Colonic mucosa (tissue), 4 donors: ENCODE measurements at regions not wholly inside any gene's neighbourhood (a gene's known extent, or its start where the extent isn't known, plus 50 kb on each side); places are given as distances from the start of the nearest gene placed in this dataset.

Experiments
- DNase-seq: peaks from one replicate; pipeline ENCODE4 v3.0.0-alpha.2; 2020
- H3K27ac ChIP-seq: fragments of 200-600 bp; one replicate; pipeline ENCODE4 v1.8.0; 2021
- H3K27me3 ChIP-seq: fragments of 200-600 bp; one replicate; pipeline ENCODE4 v1.8.0; 2021
- H3K36me3 ChIP-seq: fragments of 200-600 bp; one replicate; pipeline ENCODE4 v1.8.0; 2021
- H3K4me1 ChIP-seq: fragments of 200-600 bp; one replicate; pipeline ENCODE4 v1.8.0; 2021; ENCODE audit warnings: mild to moderate bottlenecking
- H3K4me3 ChIP-seq: fragments of 200-600 bp; one replicate; pipeline ENCODE4 v1.8.0; 2021
- H3K9ac ChIP-seq, 2 donors: one replicate each; pipeline ENCODE4 v1.7.0; 2013; ENCODE audit warnings: control low read depth in 2 of 2, low read depth in 2 of 2, low read length in 2 of 2
- H3K9me3 ChIP-seq: fragments of 200-600 bp; one replicate; pipeline ENCODE4 v1.8.0; 2021
- CTCF ChIP-seq: fragments of 200-600 bp; IDR thresholded peaks from one replicate; pipeline ENCODE4 v1.8.0; 2022; ENCODE audit warnings: antibody characterized with exemption, mild to moderate bottlenecking
- intact Hi-C: fragments of 100-400 bp; cut with DNase I; formaldehyde crosslinking; loops from one replicate; pipeline ENCODE4 v1.14.1; 2022
- donor health status: healthy.
- donor health status: DM: no; HTN: no; CAD: no.
- donor health status: DM: no; HTN: no; CAD: no.

GRCh38 chr3:24947103-24947502 is 452.5 kb upstream of the THRB start:
- no peak overlapping the region for H3K9ac ChIP-seq
- intact Hi-C loops, result no loop called here
- no peaks in the 10 kb centered on the region for H3K27me3 ChIP-seq
- no peak overlapping the region for H3K4me3 ChIP-seq
- H3K9me3 ChIP-seq, result no peaks in the 10 kb centered on the region
- no peak for TF ChIP-seq CTCF
- DNase-seq, result no peak
- H3K27ac ChIP-seq, result no peak overlapping the region
- no peaks in the 10 kb centered on the region for H3K36me3 ChIP-seq
- no peaks in the 10 kb centered on the region for H3K4me1 ChIP-seq

- Histone ChIP-seq H3K9me3 (no peaks in the 10 kb centered on the region), H3K36me3 (no peaks in the 10 kb centered on the region), H3K27ac (no peak overlapping the region), H3K4me1 (no peaks in the 10 kb centered on the region), H3K9ac (no peak overlapping the region), H3K27me3 (no peaks in the 10 kb centered on the region), H3K4me3 (no peak overlapping the region)
- DNase-seq, result no peak
- TF ChIP-seq CTCF, result no peak
- intact Hi-C loops, result no loop called here
These were observed 456.5 kb upstream of the THRB start for GRCh38 chr3:24951180-24951579.

GRCh38 chr3:24952388-24952787 is 457.7 kb upstream of the THRB start:
- Histone ChIP-seq H3K4me3 (no peak overlapping the region), H3K9me3 (no peaks in the 10 kb centered on the region), H3K27ac (no peak overlapping the region), H3K27me3 (no peaks in the 10 kb centered on the region), H3K9ac (no peak overlapping the region), H3K4me1 (no peaks in the 10 kb centered on the region), H3K36me3 (no peaks in the 10 kb centered on the region)
- no peak for TF ChIP-seq CTCF
- intact Hi-C loops, result no loop called here
- DNase-seq, result no peak

GRCh38 chr3:24953060-24953771 is 458.6 kb upstream of the THRB start:
- H3K9ac ChIP-seq, result no peak overlapping the region
- no peaks in the 10 kb centered on the region for H3K4me1 ChIP-seq
- H3K9me3 ChIP-seq, result no peaks in the 10 kb centered on the region
- H3K36me3 ChIP-seq, result no peaks in the 10 kb centered on the region
- intact Hi-C loops, result no loop called here
- no peak for TF ChIP-seq CTCF
- H3K27me3 ChIP-seq, result no peaks in the 10 kb centered on the region
- H3K4me3 ChIP-seq, result no peak overlapping the region
- no peak for DNase-seq
- no peak overlapping the region for H3K27ac ChIP-seq

- no peak for DNase-seq
- no peak overlapping the region for H3K27ac ChIP-seq
- intact Hi-C loops, result no loop called here
- H3K9ac ChIP-seq, result no peak overlapping the region
- no peaks in the 10 kb centered on the region for H3K36me3 ChIP-seq
- H3K27me3 ChIP-seq, result no peaks in the 10 kb centered on the region
- H3K4me3 ChIP-seq, result no peak overlapping the region
- H3K4me1 ChIP-seq, result no peaks in the 10 kb centered on the region
- TF ChIP-seq CTCF, result no peak
- H3K9me3 ChIP-seq, result no peaks in the 10 kb centered on the region
These were observed 462.0 kb upstream of the THRB start for GRCh38 chr3:24956613-24957012.
